ENCODE measurements at regions not wholly inside any gene's neighbourhood (a gene's known extent, or its start where the extent isn't known, plus 50 kb on each side); places are given as distances from the start of the nearest gene placed in this dataset.
"Not testable (repeated sequence)": the region's sequence is repeated elsewhere in the genome, so short reads cannot be mapped to it uniquely, and the experiment has no call there.

DNA sequence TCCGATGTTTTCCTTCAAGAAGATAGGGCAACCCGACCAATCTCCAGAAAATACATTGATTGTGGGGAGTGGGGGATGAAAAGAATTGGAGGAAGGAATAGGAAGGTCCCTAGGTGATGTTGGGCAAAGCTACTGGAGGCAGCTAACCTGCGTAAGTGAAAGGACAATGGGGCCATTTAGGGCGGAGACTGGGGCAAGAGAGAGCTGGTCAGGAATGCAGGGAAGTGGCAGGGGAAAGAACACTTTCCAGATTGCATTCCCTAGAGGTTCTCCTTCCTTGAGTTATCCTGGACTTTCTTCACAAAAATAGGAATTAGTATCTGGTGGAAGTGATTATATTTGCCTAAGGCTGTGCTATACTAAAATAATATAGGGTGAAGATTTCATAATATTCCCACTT lies 151.8 kb upstream of the HMGA2 start:
- Histone ChIP-seq H3K9me3 (no peaks in the 10 kb centered on the region), H3K27me3 (peaks cover 0 to 6% (median 0%) of the 10 kb centered on the region in 7 donors), H3K36me3 (no peaks in the 10 kb centered on the region), H3K4me1 (no peaks in the 10 kb centered on the region), H3K4me3 (no peak overlapping the region), H3K27ac (no peak overlapping the region)
- DNase-seq (no peak), ATAC-seq (no peak)
- intact Hi-C loops (cut with DNase I), result loop anchor here in 3 of 10 donors (5.0 to 10.0 kb wide), 3 partner anchors 115 to 358 kb away; no protein-coding TSS in a partner anchor
- TF ChIP-seq, protein P1, sequence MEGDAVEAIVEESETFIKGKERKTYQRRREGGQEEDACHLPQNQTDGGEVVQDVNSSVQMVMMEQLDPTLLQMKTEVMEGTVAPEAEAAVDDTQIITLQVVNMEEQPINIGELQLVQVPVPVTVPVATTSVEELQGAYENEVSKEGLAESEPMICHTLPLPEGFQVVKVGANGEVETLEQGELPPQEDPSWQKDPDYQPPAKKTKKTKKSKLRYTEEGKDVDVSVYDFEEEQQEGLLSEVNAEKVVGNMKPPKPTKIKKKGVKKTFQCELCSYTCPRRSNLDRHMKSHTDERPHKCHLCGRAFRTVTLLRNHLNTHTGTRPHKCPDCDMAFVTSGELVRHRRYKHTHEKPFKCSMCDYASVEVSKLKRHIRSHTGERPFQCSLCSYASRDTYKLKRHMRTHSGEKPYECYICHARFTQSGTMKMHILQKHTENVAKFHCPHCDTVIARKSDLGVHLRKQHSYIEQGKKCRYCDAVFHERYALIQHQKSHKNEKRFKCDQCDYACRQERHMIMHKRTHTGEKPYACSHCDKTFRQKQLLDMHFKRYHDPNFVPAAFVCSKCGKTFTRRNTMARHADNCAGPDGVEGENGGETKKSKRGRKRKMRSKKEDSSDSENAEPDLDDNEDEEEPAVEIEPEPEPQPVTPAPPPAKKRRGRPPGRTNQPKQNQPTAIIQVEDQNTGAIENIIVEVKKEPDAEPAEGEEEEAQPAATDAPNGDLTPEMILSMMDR (IDR thresholded peaks at IDR 0.05), result no peak
- WGBS, 2 donors, result 84 to 85% methylated on average over 4 of the region's 4 CpGs

DNA sequence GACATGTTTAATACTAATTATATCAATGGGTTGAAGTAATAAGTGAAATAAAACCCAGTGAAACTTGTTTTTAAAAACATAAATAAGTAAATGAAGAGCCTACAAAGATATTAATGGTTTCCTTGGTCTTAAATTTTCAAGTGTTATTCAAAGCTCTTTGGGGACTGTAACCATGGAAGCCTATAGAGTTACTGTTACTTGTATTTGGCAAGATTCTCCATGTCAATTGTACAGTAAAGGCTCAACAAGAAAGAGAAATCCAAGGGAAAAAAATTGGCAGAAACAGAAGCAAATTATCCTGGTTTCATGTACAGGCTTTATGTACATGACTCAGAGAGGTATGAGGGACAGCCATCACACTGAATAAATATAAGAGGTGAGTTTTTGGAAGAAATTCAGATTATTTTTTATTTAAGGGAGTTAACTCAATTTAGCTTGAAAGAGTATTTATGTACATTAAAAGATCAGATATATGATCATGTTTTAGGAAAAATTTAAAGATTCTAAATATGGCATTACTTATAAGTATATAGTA lies 151.1 kb upstream of the HMGA2 start:
- H3K27me3 ChIP-seq, result peaks cover 0 to 5% (median 0%) of the 10 kb centered on the region in 7 donors
- TF ChIP-seq, protein P1 (IDR thresholded peaks at IDR 0.05), result no peak
- no peaks in the 10 kb centered on the region for H3K36me3 ChIP-seq
- H3K4me3 ChIP-seq, result no peak overlapping the region
- intact Hi-C loops (cut with DNase I), result loop anchor here in 3 of 10 donors (5.0 to 10.0 kb wide), 3 partner anchors 116 to 358 kb away; no protein-coding TSS in a partner anchor
- DNase-seq, result no peak
- no peak for ATAC-seq
- H3K4me1 ChIP-seq, result no peaks in the 10 kb centered on the region
- no peak overlapping the region for H3K27ac ChIP-seq
- peaks cover 0 to 4% (median 0%) of the 10 kb centered on the region in 11 donors for H3K9me3 ChIP-seq

DNA sequence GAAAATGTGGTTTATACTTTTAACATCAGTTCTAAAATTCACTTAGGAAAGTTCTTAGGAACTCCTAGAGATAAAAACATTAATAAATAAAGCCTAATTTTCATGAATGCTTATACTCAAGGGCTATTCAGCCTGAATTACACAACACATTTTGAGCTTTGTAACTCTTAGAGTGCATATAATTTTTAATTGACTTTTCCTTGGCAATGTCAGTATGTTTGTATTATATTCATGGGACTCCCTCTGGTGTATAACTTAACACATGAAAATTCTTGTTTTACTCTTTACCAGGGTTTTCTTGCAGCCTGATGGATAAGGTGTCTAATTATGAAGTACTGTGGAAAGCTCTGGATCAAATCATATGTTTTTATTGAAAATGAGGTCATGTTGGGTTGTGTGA lies 150.6 kb upstream of the HMGA2 start:
- ATAC-seq, result peak in 1 of 8 donors; percentile 34
- H3K27ac ChIP-seq, result no peak overlapping the region

DNA sequence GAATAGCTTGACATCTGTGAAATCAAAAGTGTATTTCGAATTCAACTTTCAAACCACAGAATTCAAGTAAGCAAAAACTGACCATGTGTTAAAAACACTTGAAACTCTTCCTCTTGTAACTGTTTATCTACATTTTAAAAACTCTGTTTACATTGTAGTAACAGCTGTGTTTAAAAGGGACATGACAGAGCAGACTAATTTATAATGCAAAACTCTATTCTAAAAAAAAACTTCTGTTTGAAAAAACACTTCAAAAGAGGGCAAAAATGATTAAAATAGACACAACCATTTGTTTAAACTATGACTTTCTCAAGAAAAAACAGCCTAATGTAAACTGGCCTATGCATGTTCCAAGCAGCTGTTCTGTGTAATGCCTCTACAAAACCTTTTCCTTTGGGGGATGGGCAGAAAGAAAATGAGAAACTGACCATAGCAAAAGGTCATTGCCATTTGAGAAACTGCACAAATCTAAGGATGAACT lies 149.1 kb upstream of the HMGA2 start:
- H3K27me3 ChIP-seq, result peaks cover 0 to 5% (median 0%) of the 10 kb centered on the region in 7 donors
- TF ChIP-seq, protein P1 (IDR thresholded peaks at IDR 0.05), result no peak
- H3K4me3 ChIP-seq, result no peak overlapping the region
- H3K9me3 ChIP-seq, result peaks cover 0 to 5% (median 0%) of the 10 kb centered on the region in 11 donors
- 54 to 57% methylated on average over 1 of the region's 1 CpG for WGBS, 2 donors
- no peaks in the 10 kb centered on the region for H3K36me3 ChIP-seq
- no peak overlapping the region for H3K27ac ChIP-seq
- intact Hi-C loops (cut with DNase I), result loop anchor here in 2 of 10 donors (10.0 kb wide), 2 partner anchors 120 to 360 kb away; no protein-coding TSS in a partner anchor
- no peak for ATAC-seq
- DNase-seq, result no peak
- no peaks in the 10 kb centered on the region for H3K4me1 ChIP-seq

More for the DNA sequence above, 150.6 kb upstream of the HMGA2 start:
- intact Hi-C loops (cut with DNase I), result loop anchor here in 3 of 10 donors (5.0 to 10.0 kb wide), 3 partner anchors 116 to 359 kb away; no protein-coding TSS in a partner anchor
- H3K4me1 ChIP-seq, result no peaks in the 10 kb centered on the region
- no peaks in the 10 kb centered on the region for H3K36me3 ChIP-seq
- TF ChIP-seq, protein P1 (IDR thresholded peaks at IDR 0.05), result peak in 6 of 9 donors; percentile 16 to 46 (median 32)
- H3K27me3 ChIP-seq, result peaks cover 0 to 5% (median 0%) of the 10 kb centered on the region in 7 donors
- H3K4me3 ChIP-seq, result no peak overlapping the region
- no peak for DNase-seq
- peaks cover 0 to 5% (median 0%) of the 10 kb centered on the region in 11 donors for H3K9me3 ChIP-seq

DNA sequence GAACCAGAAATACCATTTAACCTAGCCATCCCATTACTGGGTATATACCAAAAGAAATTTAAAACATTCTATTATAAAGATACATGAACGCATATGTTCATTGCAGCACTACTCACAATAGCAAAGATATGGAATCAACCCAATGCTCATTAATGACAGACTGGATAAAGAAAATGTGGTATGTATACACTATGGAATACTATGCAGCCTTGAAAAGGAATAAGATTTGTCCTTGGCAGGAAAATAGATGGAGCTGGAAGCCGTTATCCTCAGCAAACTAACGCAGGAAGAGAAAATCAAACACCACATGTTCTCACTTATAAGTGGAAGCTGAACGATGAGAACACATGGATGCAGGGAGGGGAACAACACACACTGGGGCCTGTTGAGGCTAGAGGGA lies 146.1 kb upstream of the HMGA2 start:
- H3K36me3 ChIP-seq, H3K9me3 ChIP-seq, H3K4me3 ChIP-seq, DNase-seq, H3K27ac ChIP-seq, H3K27me3 ChIP-seq, ATAC-seq, H3K4me1 ChIP-seq: not testable (repeated sequence)
- intact Hi-C loops (cut with DNase I), result loop anchor here in 2 of 10 donors (10.0 kb wide), 2 partner anchors 123 to 363 kb away; no protein-coding TSS in a partner anchor
- WGBS, 2 donors, result 95 to 97% methylated on average over 4 of the region's 4 CpGs

Measured in heart right ventricle (tissue), 16 donors.